Epithelial cell of esophagus (primary cell): ENCODE measurements at regions not wholly inside any gene's neighbourhood (a gene's known extent, or its start where the extent isn't known, plus 50 kb on each side); places are given as distances from the start of the nearest gene placed in this dataset.

Experiments used
- DNase-seq: peaks from one replicate; pipeline ENCODE4 v3.0.0; 2010; ENCODE audit warnings: low read depth
- H3K4me3 ChIP-seq: 2 replicates; pipeline ENCODE4 v1.5.1; 2011; ENCODE audit warnings: mild to moderate bottlenecking, low read length, control low read depth
- TF ChIP-seq, protein P1 (sequence below): IDR thresholded peaks from 2 replicates; pipeline ENCODE4 v1.5.1; 2011; ENCODE audit warnings: low read depth, mild to moderate bottlenecking, low read length, control low read depth, inconsistent platforms; ENCODE audit not compliant: insufficient read depth; ENCODE audit errors: missing control alignments

DNA sequence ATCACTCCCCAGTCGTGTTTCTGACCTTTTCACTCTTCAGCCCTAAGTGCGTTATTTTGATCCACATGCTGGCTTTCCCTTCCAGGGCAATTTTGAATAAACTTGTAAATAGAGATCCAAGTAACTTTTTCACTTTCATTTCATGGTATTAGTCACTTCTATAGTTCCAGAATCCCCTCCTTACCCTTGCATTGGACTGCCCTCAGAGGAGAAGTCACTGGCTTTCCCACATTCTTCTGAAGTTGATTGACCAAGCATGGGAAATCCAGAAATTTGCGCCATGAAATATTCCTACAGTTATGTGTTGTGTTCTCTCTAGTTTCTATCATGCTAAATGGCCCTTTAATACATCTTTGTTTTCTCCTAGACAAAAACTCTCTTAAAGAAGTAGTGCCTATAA, 177.3 kb upstream of the GORAB start:
- DNase-seq = no peak
- TF ChIP-seq, protein P1, sequence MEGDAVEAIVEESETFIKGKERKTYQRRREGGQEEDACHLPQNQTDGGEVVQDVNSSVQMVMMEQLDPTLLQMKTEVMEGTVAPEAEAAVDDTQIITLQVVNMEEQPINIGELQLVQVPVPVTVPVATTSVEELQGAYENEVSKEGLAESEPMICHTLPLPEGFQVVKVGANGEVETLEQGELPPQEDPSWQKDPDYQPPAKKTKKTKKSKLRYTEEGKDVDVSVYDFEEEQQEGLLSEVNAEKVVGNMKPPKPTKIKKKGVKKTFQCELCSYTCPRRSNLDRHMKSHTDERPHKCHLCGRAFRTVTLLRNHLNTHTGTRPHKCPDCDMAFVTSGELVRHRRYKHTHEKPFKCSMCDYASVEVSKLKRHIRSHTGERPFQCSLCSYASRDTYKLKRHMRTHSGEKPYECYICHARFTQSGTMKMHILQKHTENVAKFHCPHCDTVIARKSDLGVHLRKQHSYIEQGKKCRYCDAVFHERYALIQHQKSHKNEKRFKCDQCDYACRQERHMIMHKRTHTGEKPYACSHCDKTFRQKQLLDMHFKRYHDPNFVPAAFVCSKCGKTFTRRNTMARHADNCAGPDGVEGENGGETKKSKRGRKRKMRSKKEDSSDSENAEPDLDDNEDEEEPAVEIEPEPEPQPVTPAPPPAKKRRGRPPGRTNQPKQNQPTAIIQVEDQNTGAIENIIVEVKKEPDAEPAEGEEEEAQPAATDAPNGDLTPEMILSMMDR = no peak

DNA sequence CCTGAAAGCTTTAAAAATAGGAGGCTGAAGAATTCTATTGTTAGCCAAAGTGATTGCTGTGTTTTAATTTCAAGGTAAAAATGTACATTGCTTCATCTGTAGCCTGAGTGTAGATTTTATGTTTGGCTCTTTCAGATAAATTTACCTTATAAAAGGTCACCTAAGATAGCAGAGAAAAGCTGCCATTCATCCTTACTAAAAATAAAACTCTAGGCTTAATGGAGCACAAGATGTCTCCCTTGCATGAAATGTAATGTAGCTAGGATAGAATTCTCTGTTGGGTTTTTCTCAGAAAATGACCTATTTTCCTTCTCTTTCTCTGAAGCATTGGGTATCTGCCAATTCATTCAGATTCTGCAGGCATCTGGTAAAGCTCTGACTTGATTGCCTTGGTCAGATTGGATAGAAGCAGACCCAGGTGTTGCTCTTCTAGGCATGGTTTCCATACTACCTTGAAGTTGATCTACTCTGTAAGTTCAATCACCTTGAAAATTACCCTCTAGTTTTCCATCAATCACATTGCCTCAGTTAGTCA, 176.6 kb upstream of the GORAB start:
- DNase-seq = no peak
- no peak overlapping the region for H3K4me3 ChIP-seq
- TF ChIP-seq, protein P1 = no peak

More for the DNA sequence above, 177.3 kb upstream of the GORAB start:
- no peak overlapping the region for H3K4me3 ChIP-seq

DNA sequence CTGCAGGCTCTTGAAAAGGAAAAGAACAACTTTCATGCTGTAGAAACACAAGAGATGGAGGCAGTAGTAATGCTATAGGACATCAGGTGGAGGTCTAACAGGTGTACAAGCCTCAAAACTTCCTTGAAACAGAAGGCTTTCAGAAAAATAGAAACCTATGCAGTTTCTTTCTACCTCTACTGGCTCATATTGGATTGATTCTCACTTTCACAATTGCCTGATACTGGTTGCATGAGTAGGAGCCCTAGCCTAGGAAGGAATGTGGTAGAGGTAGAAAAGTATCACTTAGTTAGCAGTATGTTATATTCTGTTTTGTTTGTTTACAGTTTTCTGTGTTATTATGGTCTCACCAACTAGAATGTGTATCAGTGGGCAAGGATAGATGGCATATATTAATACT, 175.4 kb upstream of the GORAB start:
- H3K4me3 ChIP-seq = no peak overlapping the region
- TF ChIP-seq, protein P1 = no peak
- DNase-seq = no peak

DNA sequence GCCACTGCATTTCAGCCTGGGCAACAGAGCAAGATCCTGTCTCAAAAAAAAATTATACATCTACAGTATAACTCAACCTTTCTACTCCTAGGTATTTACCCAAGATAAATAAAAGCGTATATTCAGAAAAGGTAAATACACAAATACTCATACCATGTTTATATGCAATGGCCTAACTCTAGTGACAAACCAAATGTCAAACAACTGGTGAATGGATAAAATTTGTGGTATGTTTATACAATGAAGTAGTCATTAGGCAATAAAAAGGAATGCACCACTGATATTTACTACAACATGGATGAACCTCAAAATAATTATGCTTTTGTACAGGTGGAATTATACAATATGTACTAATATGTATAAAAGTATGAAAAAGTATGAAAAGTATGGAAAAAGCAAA, 174.2 kb upstream of the GORAB start:
- TF ChIP-seq, protein P1 = no peak
- no peak for DNase-seq
- no peak overlapping the region for H3K4me3 ChIP-seq

DNA sequence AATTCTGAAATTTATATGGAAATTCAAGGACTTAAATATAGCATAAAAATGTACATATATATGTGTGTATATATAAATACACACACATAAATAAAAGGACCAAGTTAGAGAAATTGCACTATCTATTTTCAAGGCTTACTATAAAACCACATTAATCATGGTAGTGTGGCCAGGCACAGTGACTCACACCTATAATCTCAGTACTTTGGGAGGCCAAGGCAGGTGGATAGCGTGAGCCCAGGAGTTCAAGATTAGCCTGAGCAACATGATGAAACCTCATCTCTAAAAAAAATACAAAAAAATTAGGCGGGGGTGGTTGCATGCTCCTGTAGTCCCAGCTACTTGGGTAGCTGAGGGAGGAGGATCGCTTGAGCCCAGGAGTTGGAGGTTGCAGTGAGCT, 171.4 kb upstream of the GORAB start:
- H3K4me3 ChIP-seq = no peak overlapping the region
- no peak for DNase-seq
- TF ChIP-seq, protein P1 = no peak

DNA sequence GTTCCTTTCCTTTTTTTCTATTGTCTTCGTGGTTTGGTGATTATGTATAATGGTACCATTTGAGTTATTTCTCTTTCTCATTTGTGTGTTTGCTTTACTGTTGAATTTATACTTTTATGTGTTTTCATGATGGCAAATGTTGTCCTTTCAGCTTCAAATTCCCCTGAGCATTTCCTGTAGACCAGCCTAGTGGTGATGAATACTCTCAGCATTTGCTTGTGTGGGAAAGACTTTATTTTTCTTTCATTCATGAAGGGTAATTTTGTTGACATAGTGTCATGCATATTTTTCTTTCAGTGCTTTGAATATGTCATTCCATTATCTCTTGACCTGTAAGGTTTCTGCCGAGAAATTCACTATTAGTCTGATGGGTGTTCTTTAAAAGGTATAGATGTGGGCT, 166.6 kb upstream of the GORAB start:
- H3K4me3 ChIP-seq = no peak overlapping the region
- no peak for DNase-seq
- TF ChIP-seq, protein P1 = no peak

DNA sequence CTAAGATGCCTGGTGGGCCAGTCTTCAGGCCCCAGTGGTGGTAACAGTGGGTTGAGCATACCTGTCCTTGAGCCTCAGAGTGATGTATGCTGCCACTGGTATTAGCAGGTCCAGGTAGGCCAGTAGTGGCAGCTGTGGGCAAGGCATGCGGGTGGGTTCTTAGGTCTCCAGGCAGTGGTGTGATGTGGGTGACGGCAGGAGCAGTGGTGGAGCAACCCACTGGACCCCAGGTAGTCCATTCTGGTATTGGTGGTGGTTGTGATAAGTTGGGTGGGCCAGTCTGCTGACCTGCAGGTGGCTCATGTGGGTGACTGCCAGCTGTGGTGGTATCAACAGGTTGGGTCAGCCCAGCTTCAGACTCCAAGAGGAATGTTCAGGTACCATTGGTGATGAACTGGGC, 165.0 kb upstream of the GORAB start:
- TF ChIP-seq, protein P1 = no peak
- H3K4me3 ChIP-seq = no peak overlapping the region

More for the DNA sequence above, 165.0 kb upstream of the GORAB start:
- no peak for DNase-seq
